PC-3 (cell line): ENCODE measurements at regions not wholly inside any gene's neighbourhood (a gene's known extent, or its start where the extent isn't known, plus 50 kb on each side); places are given as distances from the start of the nearest gene placed in this dataset.

ENCODE experiments used
- ATAC-seq: fragments of 200-7000 bp; cut with Tn5 transposase; 2 replicates; pipeline ENCODE4 v1.9.1; 2020; ENCODE audit warnings: mild to moderate bottlenecking, moderate library complexity
- BruUV-seq: library from RNA; stranded (reverse); fragments of 400-500 nt; replicated peaks from 2 replicates; lab custom pipeline; 2021; lab: Mats Ljungman, UMichigan
- CTCF ChIA-PET: fragments of 300-600 bp; sonication (Branson Sonifier 250); formaldehyde crosslinking; loops from one replicate; lab custom pipeline; 2022; ENCODE audit warnings: antibody characterized with exemption; lab: Charles Lee
- POLR2A ChIA-PET: fragments of 300-600 bp; sonication (Branson Sonifier 250); formaldehyde crosslinking; loops from one replicate; lab custom pipeline; 2022; ENCODE audit warnings: antibody characterized with exemption; ENCODE audit not compliant: unreplicated experiment; lab: Charles Lee
- DNase-seq: peaks from one replicate; pipeline ENCODE4 v3.0.0-alpha.2; 2015
- H2AFZ ChIP-seq: fragments of 300-600 bp; sonication (generic); 2 replicates; pipeline ENCODE4 v1.6.0; 2016; ENCODE audit warnings: antibody characterized with exemption, low read length
- H3F3A ChIP-seq: fragments of 300-600 bp; sonication (generic); one replicate; pipeline ENCODE4 v1.6.0; 2017; ENCODE audit warnings: antibody characterized with exemption, low read length, control low read depth, mild to moderate bottlenecking; ENCODE audit not compliant: unreplicated experiment
- H3K27ac ChIP-seq: fragments of 300-600 bp; sonication (generic); 2 replicates; pipeline ENCODE4 v1.5.1; 2016; ENCODE audit warnings: mild to moderate bottlenecking, low read length
- H3K27me3 ChIP-seq: fragments of 300-600 bp; sonication (generic); 2 replicates; pipeline ENCODE4 v1.6.1; 2016; ENCODE audit warnings: low read length, mixed read lengths
- H3K36me3 ChIP-seq: fragments of 300-600 bp; sonication (generic); 2 replicates; pipeline ENCODE4 v1.6.1; 2016; ENCODE audit warnings: low read depth, mixed run types, low read length, mixed read lengths
- H3K4me1 ChIP-seq: fragments of 300-600 bp; sonication (generic); 2 replicates; pipeline ENCODE4 v1.5.1; 2016; ENCODE audit warnings: low read length; ENCODE audit not compliant: insufficient read depth
- H3K4me2 ChIP-seq: fragments of 300-600 bp; sonication (generic); 2 replicates; pipeline ENCODE4 v1.6.0; 2016; ENCODE audit warnings: low read length
- H3K4me3 ChIP-seq: fragments of 300-600 bp; sonication (generic); 2 replicates; pipeline ENCODE4 v1.5.1; 2016; ENCODE audit warnings: mild to moderate bottlenecking, low read length, mixed read lengths
- H3K79me2 ChIP-seq: fragments of 300-600 bp; sonication (generic); 2 replicates; pipeline ENCODE4 v1.6.1; 2017; ENCODE audit warnings: low read length, mixed read lengths
- H3K9ac ChIP-seq: fragments of 300-600 bp; sonication (generic); 2 replicates; pipeline ENCODE4 v1.6.0; 2016; ENCODE audit warnings: mild to moderate bottlenecking, low read length
- H3K9me2 ChIP-seq: fragments of 300-600 bp; sonication (generic); replicated peaks from 2 replicates; pipeline ENCODE4 v1.6.1; 2016; ENCODE audit warnings: mixed run types, low read length, mixed read lengths
- H3K9me3 ChIP-seq: fragments of 300-600 bp; sonication (generic); 2 replicates; pipeline ENCODE4 v1.6.1; 2016; ENCODE audit warnings: low read length, mixed read lengths
- H4K20me1 ChIP-seq: fragments of 300-600 bp; sonication (generic); 2 replicates; pipeline ENCODE4 v1.6.1; 2016; ENCODE audit warnings: low read length, mixed read lengths
- CTCF ChIP-seq: fragments of 300-600 bp; sonication (generic); conservative IDR thresholded peaks from 2 replicates; pipeline ENCODE4 v1.5.1; 2017; ENCODE audit warnings: antibody characterized with exemption, low read depth, mild to moderate bottlenecking, low read length
- EZH2 ChIP-seq: fragments of 300-600 bp; sonication (generic); IDR thresholded peaks from one replicate; pipeline ENCODE4 v1.6.1; 2017; ENCODE audit warnings: antibody characterized with exemption, mild to moderate bottlenecking, low read length; ENCODE audit not compliant: unreplicated experiment
- EZH2phosphoT487 ChIP-seq: fragments of 300-600 bp; sonication (generic); IDR thresholded peaks from 2 replicates; pipeline ENCODE4 v1.6.1; 2018; ENCODE audit warnings: mild to moderate bottlenecking, antibody characterized with exemption, low read length, borderline replicate concordance
- intact Hi-C: fragments of 100-400 bp; cut with micrococcal nuclease; formaldehyde crosslinking; loops from 2 replicates; pipeline ENCODE4 v1.9.0; 2023

DNA sequence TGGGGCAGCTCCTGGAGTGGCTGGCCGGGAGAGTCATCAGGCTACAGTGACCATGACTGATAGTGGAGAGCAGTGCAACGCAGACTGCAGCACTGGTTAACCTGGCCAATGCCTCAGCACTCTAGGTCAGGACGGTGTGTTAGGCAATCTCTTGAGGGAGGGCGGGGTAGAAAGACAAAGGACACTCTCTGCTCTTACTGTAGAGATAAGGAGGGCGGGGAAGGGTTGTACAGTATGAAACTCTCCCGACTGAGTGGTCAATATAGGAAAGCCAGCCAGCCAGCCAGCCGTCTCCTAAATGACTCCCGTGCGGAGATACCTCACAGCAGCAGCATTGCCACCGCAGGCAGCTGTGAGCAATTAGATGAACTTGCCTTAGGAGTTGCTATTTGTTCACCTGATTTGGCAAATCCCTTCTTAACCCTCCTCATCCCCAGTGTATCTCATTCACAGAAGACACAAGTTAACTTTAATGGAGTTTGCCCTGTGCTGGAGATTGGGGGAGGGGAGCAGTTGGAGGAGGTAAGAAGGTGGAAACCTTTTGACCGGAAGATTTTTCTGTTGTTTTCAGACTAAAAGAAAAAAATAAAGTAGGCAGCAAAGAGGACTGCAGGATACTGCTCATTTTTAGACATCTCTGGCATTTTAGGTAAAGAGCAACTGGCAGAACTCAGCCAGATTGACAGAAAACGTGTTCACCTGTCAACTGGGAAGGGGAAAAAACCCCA is 330.5 kb downstream of the HNRNPD start:
- Histone ChIP-seq H3K27me3 (peaks cover 61% of the 10 kb centered on the region), H3K4me1 (no peaks in the 10 kb centered on the region), H3F3A (no peaks in the 10 kb centered on the region), H3K4me2 (no peak overlapping the region), H2AFZ (no peak overlapping the region), H3K4me3 (no peak overlapping the region), H4K20me1 (no peaks in the 10 kb centered on the region), H3K79me2 (no peaks in the 10 kb centered on the region), H3K27ac (no peak overlapping the region), H3K9me3 (no peaks in the 10 kb centered on the region), H3K36me3 (no peaks in the 10 kb centered on the region), H3K9ac (no peak overlapping the region), H3K9me2 (no peaks in the 10 kb centered on the region)
- BruUV-seq: no TSS peak
- intact Hi-C loops: no loop called here
- DNase-seq: no peak
- ChIA-PET POLR2A (no interaction called here), CTCF (no interaction called here)
- no peak for ATAC-seq
- TF ChIP-seq CTCF (no peak), EZH2 (no peak), EZH2phosphoT487 (no peak)

DNA sequence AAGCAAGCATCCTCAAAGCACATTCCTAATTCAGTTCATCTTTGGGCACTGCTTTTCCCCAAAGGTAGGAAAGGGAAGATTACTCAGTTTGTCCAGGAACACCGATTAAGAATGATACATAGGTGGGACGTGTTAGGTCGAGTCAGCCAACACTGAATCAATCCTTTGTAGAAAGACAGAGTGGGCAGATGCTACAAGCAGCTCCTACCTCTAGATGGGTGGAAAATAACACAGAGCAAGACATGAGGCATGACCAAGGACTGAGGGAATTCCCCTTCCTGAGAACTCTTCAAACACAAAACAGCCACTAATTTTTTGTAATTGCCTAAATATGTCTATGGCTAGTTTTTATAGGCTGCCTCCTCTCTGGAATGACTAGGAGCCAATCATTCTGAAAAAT is 331.7 kb downstream of the HNRNPD start:
- Histone ChIP-seq H3K4me3 (no peak overlapping the region), H3K27ac (no peak overlapping the region), H3K27me3 (peaks cover 62% of the 10 kb centered on the region), H3K9me3 (no peaks in the 10 kb centered on the region), H3K79me2 (no peaks in the 10 kb centered on the region), H3K36me3 (no peaks in the 10 kb centered on the region), H3K4me2 (no peak overlapping the region), H4K20me1 (no peaks in the 10 kb centered on the region), H3F3A (no peaks in the 10 kb centered on the region), H3K4me1 (no peaks in the 10 kb centered on the region), H2AFZ (no peak overlapping the region), H3K9me2 (no peaks in the 10 kb centered on the region), H3K9ac (no peak overlapping the region)
- ATAC-seq (no peak), DNase-seq (no peak)
- intact Hi-C loops: no loop called here
- ChIA-PET CTCF (no interaction called here), POLR2A (no interaction called here)
- TF ChIP-seq CTCF (no peak), EZH2 (no peak), EZH2phosphoT487 (no peak)
- BruUV-seq: no TSS peak

DNA sequence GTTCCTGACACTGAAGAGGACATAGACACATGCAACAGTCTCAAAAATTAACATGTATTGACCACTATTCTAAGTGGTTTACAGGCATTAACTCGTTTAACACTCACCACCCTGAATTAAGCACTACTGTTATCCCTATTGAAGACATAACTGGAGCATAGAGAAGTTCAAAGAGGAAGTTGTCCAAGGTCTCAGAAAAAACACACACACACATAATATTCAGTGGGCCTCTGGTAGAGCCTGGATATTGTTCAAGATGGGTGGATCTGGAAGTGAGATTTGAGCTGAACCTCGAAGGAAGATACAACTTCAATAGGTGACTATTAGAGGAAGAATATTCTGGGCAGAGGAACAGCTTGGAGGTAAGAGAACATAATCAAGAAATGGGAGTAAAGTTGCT is 334.9 kb downstream of the HNRNPD start:
- Histone ChIP-seq H3K27ac (no peak overlapping the region), H3K9me2 (no peaks in the 10 kb centered on the region), H3K4me1 (no peaks in the 10 kb centered on the region), H4K20me1 (no peaks in the 10 kb centered on the region), H2AFZ (no peak overlapping the region), H3K9ac (no peak overlapping the region), H3K4me2 (no peak overlapping the region), H3K27me3 (peaks cover 39% of the 10 kb centered on the region), H3K9me3 (no peaks in the 10 kb centered on the region), H3K4me3 (no peak overlapping the region), H3K79me2 (no peaks in the 10 kb centered on the region), H3K36me3 (no peaks in the 10 kb centered on the region), H3F3A (no peaks in the 10 kb centered on the region)
- no peak for DNase-seq
- TF ChIP-seq EZH2phosphoT487 (no peak), EZH2 (no peak), CTCF (no peak)
- ChIA-PET CTCF (no interaction called here), POLR2A (no interaction called here)
- no peak for ATAC-seq
- intact Hi-C loops: no loop called here
- no TSS peak for BruUV-seq
